ENCODE measurements at regions not wholly inside any gene's neighbourhood (a gene's known extent, or its start where the extent isn't known, plus 50 kb on each side); places are given as distances from the start of the nearest gene placed in this dataset.

- TF ChIP-seq POLR2A (IDR thresholded peaks at IDR 0.05) (no peak), EP300 (IDR thresholded peaks at IDR 0.05) (no peak), CTCF (IDR thresholded peaks at IDR 0.05) (no peak)
- Histone ChIP-seq H3K4me1 (no peaks in the 10 kb centered on the region), H3K9me3 (no peaks in the 10 kb centered on the region), H3K27me3 (no peaks in the 10 kb centered on the region), H3K27ac (no peak overlapping the region), H3K36me3 (no peaks in the 10 kb centered on the region), H3K4me3 (no peak overlapping the region)
- WGBS, 2 donors, result 55 to 60% methylated on average over 1 of the region's 1 CpG
- no peak for DNase-seq (ENCODE audit: low spot score in 2 of 2)
These were observed 70.5 kb upstream of the CDYL2 start for GRCh38 chr16:80874925-80875324.

DNA sequence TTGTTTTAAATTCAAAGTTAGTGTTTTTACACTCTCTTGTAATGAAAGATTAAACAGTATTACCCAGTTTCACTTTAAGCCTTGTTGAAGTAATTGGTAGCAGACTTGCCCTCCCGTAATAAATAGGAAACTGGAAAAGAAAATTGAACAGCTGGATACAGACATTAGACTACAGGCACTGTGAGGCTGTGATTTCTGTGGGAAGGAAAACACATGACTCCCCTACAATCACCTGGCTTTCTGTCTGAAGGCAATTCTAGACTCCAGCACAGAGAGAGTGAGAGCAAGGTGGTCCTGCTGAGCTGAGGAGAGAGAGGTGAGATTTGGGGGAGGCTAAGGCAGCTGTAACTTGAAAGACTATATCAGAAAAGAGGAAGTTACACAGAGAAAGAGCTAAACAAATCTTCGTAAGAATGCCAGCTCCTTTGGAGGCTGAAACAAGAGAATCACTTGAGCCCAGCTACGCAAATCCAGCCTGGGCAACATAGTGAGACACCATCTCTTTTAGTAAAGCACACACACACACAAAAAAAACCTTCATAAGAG lies 57.8 kb upstream of the CDYL2 start:
- no peaks in the 10 kb centered on the region for H3K27me3 ChIP-seq
- no peaks in the 10 kb centered on the region for H3K4me1 ChIP-seq
- no peaks in the 10 kb centered on the region for H3K36me3 ChIP-seq
- no peak for DNase-seq (ENCODE audit: low spot score in 2 of 2)
- H3K9me3 ChIP-seq, result peaks cover 0 to 25% (median 5%) of the 10 kb centered on the region in 4 donors
- WGBS, 2 donors, result 42 to 49% methylated on average over 3 of the region's 3 CpGs
- no peak overlapping the region for H3K27ac ChIP-seq
- no peak overlapping the region for H3K4me3 ChIP-seq
- TF ChIP-seq CTCF (IDR thresholded peaks at IDR 0.05) (no peak), POLR2A (IDR thresholded peaks at IDR 0.05) (no peak), EP300 (IDR thresholded peaks at IDR 0.05) (no peak)

Data from tibial nerve (tissue), 4 donors.